ENCODE measurements at regions not wholly inside any gene's neighbourhood (a gene's known extent, or its start where the extent isn't known, plus 50 kb on each side); places are given as distances from the start of the nearest gene placed in this dataset.

GRCh38 chr4:107419052-107419451 lies 301.0 kb downstream of the PAPSS1 start:
- TF ChIP-seq CTCF (IDR thresholded peaks at IDR 0.05 in 8 of 11, conservative IDR thresholded peaks at IDR 0.05 in 3 of 11) (no peak), POLR2A (IDR thresholded peaks at IDR 0.05) (no peak)
